Coronary artery (tissue), 2 donors: ENCODE measurements at regions not wholly inside any gene's neighbourhood (a gene's known extent, or its start where the extent isn't known, plus 50 kb on each side); places are given as distances from the start of the nearest gene placed in this dataset.

ENCODE experiments used
- DNase-seq: peaks from one replicate; pipeline ENCODE4 v3.0.0-alpha.2; 2017; ENCODE audit warnings: low spot score
- H3K27ac ChIP-seq, 2 donors: fragments of 200-600 bp; sonication (generic); one replicate each; pipeline ENCODE4 v1.5.1; 2016 to 2019
- H3K4me3 ChIP-seq: fragments of 200-600 bp; sonication (generic); 2 replicates; pipeline ENCODE4 v1.5.1; 2016; ENCODE audit warnings: mild to moderate bottlenecking, moderate library complexity
- TF ChIP-seq, protein P1 (sequence below): fragments of 200-600 bp; sonication (generic); IDR thresholded peaks from one replicate; pipeline ENCODE4 v1.5.1; 2019; ENCODE audit warnings: antibody characterized with exemption

DNA sequence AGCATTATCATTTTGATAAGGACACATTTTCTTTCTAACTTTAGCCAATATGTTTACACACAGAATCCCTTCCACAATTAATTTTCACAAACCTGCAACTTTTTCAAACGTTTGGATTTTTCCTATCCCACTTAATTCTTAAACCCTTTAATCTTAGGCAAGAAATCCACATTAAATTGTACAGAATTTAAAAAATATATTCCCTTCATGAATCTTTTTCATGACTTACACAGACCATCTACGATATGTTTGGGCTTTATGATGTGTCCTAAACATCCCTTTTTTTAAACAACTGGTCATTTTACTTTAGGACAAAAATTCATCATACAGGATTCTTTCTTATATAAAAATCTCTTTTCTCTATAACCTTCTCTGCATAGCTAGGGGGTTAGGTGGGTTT is 241.5 kb upstream of the CNTNAP4 start:
- TF ChIP-seq, protein P1, sequence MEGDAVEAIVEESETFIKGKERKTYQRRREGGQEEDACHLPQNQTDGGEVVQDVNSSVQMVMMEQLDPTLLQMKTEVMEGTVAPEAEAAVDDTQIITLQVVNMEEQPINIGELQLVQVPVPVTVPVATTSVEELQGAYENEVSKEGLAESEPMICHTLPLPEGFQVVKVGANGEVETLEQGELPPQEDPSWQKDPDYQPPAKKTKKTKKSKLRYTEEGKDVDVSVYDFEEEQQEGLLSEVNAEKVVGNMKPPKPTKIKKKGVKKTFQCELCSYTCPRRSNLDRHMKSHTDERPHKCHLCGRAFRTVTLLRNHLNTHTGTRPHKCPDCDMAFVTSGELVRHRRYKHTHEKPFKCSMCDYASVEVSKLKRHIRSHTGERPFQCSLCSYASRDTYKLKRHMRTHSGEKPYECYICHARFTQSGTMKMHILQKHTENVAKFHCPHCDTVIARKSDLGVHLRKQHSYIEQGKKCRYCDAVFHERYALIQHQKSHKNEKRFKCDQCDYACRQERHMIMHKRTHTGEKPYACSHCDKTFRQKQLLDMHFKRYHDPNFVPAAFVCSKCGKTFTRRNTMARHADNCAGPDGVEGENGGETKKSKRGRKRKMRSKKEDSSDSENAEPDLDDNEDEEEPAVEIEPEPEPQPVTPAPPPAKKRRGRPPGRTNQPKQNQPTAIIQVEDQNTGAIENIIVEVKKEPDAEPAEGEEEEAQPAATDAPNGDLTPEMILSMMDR: no peak
- DNase-seq: no peak
- H3K27ac ChIP-seq: no peak overlapping the region
- no peak overlapping the region for H3K4me3 ChIP-seq

DNA sequence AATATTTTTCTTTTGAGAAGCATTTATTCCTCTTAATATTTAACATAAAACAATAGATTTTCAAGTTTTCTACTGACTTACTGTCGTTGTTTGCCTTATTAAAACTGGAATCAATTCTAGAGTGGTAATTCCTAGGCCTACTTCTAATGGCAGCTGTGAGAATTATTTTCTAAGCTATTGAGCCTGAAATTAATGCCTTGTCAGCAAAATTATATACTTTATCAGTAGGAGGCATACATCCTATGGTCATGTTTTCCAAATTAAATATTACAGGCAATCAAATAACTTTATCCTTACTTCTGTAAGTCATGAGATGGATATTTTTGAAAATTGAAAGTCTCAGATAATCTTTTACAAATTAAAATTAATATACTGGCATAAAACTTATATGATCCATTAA is 239.1 kb upstream of the CNTNAP4 start:
- no peak for DNase-seq
- TF ChIP-seq, protein P1: no peak
- Histone ChIP-seq H3K4me3 (no peak overlapping the region), H3K27ac (no peak overlapping the region)

DNA sequence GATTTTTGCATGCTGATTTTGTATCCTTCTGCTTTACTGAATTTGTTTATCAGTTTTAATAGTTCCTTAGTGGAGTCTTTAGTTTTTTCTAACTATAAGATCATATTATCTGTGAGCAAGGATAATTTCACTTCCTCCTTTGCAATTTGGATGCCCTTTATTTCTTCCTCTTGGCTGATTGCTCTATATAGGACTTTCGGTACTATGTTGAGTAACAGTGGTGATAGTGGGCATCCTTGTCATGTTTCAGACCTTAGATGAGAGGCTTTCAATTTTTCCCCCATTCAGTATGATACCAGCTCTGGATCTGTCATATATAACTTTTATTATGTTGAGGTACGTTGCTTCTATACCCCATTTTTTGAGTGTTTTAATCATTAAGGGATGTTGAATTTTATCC is 224.5 kb upstream of the CNTNAP4 start:
- TF ChIP-seq, protein P1: no peak
- no peak overlapping the region for H3K4me3 ChIP-seq
- H3K27ac ChIP-seq: no peak overlapping the region
- DNase-seq: no peak

GRCh38 chr16:76059186-76059585 is 218.0 kb upstream of the CNTNAP4 start:
- H3K4me3 ChIP-seq: no peak overlapping the region
- DNase-seq: no peak
- TF ChIP-seq, protein P1: no peak
- H3K27ac ChIP-seq: no peak overlapping the region

DNA sequence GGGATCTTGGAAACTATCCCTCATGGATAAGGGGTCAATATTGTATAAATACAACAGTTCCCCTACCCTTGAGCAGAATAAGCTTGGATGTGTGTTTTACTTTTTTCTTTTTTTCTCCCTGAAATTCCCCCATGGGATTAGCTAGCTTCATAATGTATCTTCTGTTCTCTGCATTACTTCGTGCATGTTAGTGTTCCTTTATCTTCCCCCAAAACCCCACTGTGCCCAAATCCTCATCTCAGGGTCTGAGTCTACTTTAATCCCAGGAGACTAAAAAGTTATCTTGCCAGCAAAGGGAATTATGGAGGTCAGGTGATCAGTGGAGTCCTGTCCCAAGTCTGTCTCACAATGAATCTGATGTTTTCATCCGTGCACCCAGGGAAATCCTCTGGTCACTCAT is 217.5 kb upstream of the CNTNAP4 start:
- H3K4me3 ChIP-seq: no peak overlapping the region
- no peak overlapping the region for H3K27ac ChIP-seq
- TF ChIP-seq, protein P1: no peak
- DNase-seq: no peak

GRCh38 chr16:76071690-76072089 is 205.5 kb upstream of the CNTNAP4 start:
- DNase-seq: no peak
- TF ChIP-seq, protein P1: no peak
- Histone ChIP-seq H3K4me3 (no peak overlapping the region), H3K27ac (no peak overlapping the region)

DNA sequence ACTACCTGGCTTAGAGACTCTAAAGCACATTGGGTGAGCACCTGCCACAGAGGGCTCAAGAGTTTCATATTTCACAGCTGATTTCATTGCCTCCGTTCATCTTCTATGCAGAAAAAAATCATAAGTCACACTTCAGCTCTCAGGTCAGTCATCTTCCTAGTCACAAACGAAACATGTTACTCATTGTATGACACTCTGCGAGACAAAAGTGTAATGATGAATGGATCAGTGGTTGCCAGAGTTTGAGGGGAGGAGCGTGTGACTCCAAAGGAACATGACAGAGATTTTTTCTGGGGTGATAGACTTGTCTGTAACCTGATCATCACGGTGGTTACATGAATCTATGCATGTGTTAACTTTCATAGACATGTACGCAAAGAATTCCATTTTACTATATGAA is 195.2 kb upstream of the CNTNAP4 start:
- Histone ChIP-seq H3K4me3 (no peak overlapping the region), H3K27ac (no peak overlapping the region)
- TF ChIP-seq, protein P1: no peak
- DNase-seq: no peak
